Astrocyte (in vitro differentiated cells and primary cell): ENCODE measurements at regions not wholly inside any gene's neighbourhood (a gene's known extent, or its start where the extent isn't known, plus 50 kb on each side); places are given as distances from the start of the nearest gene placed in this dataset.

Experiments used
- DNase-seq: peaks from one replicate; pipeline ENCODE4 v3.0.0-alpha.2; 2010; ENCODE audit warnings: low read depth
- FAIRE-seq: peaks from 2 replicates; lab custom pipeline; 2011; peaks lifted over from hg19 to GRCh38; lab: Jason Lieb, UNC
- H2AFZ ChIP-seq: 2 replicates; pipeline ENCODE4 v1.6.0; 2012; ENCODE audit warnings: low read depth, low read length, inconsistent platforms
- H3K27ac ChIP-seq: 2 replicates; pipeline ENCODE4 v1.5.1; 2011; ENCODE audit warnings: low read depth, low read length, inconsistent platforms
- H3K27me3 ChIP-seq: 2 replicates; pipeline ENCODE4 v1.6.0; 2011; ENCODE audit warnings: low read length, inconsistent platforms; ENCODE audit not compliant: insufficient read depth
- H3K36me3 ChIP-seq: 2 replicates; pipeline ENCODE4 v1.5.1; 2011; ENCODE audit warnings: low read length, inconsistent platforms; ENCODE audit not compliant: insufficient read depth
- H3K4me1 ChIP-seq: 2 replicates; pipeline ENCODE4 v1.5.1; 2011; ENCODE audit warnings: low read length, inconsistent platforms; ENCODE audit not compliant: insufficient read depth
- H3K4me2 ChIP-seq: 2 replicates; pipeline ENCODE4 v1.6.0; 2012; ENCODE audit warnings: low read length, inconsistent platforms
- H3K4me3 ChIP-seq: 2 replicates; pipeline ENCODE4 v1.5.1; 2011; ENCODE audit warnings: low read depth, mild to moderate bottlenecking, low read length, inconsistent platforms; ENCODE audit not compliant: insufficient read depth
- H3K79me2 ChIP-seq: 2 replicates; pipeline ENCODE4 v1.6.0; 2012; ENCODE audit warnings: mild to moderate bottlenecking, low read length, inconsistent platforms; ENCODE audit not compliant: insufficient read depth
- H3K9ac ChIP-seq: 2 replicates; pipeline ENCODE4 v1.6.0; 2012; ENCODE audit warnings: mild to moderate bottlenecking, low read length, inconsistent platforms
- H3K9me3 ChIP-seq: 2 replicates; pipeline ENCODE4 v1.5.1; 2012; ENCODE audit warnings: low read depth, mild to moderate bottlenecking, low read length, inconsistent platforms; ENCODE audit not compliant: insufficient read depth
- H4K20me1 ChIP-seq: 2 replicates; pipeline ENCODE4 v1.6.0; 2012; ENCODE audit warnings: low read length, inconsistent platforms; ENCODE audit not compliant: insufficient read depth
- H3K27ac Mint-ChIP-seq: one replicate; pipeline ENCODE4 v1.8.0; 2021; ENCODE audit warnings: mild to moderate bottlenecking, mixed read lengths; ENCODE audit not compliant: unreplicated experiment
- H3K27me3 Mint-ChIP-seq: one replicate; pipeline ENCODE4 v1.8.0; 2021; ENCODE audit warnings: low read depth, mixed read lengths; ENCODE audit not compliant: unreplicated experiment
- H3K36me3 Mint-ChIP-seq: one replicate; pipeline ENCODE4 v1.8.0; 2021; ENCODE audit warnings: low read depth, mixed read lengths; ENCODE audit not compliant: unreplicated experiment
- H3K4me1 Mint-ChIP-seq: one replicate; pipeline ENCODE4 v1.8.0; 2021; ENCODE audit warnings: low read depth, mixed read lengths; ENCODE audit not compliant: unreplicated experiment
- H3K4me3 Mint-ChIP-seq: one replicate; pipeline ENCODE4 v1.8.0; 2021; ENCODE audit warnings: mild to moderate bottlenecking, moderate library complexity, mixed read lengths; ENCODE audit not compliant: unreplicated experiment
- H3K9me3 Mint-ChIP-seq: one replicate; pipeline ENCODE4 v1.8.0; 2021; ENCODE audit warnings: mild to moderate bottlenecking, mixed read lengths; ENCODE audit not compliant: unreplicated experiment
- CTCF ChIP-seq: IDR thresholded peaks from 2 replicates; pipeline ENCODE4 v1.5.1; 2011; ENCODE audit warnings: low read depth, mild to moderate bottlenecking, inconsistent platforms, low read length, moderate library complexity; ENCODE audit not compliant: insufficient read depth
- EZH2 ChIP-seq: IDR thresholded peaks from 2 replicates; pipeline ENCODE4 v1.6.1; 2012; ENCODE audit warnings: mild to moderate bottlenecking, low read length, inconsistent platforms; ENCODE audit not compliant: insufficient read depth

GRCh38 chr16:18003033-18003432 is 333.5 kb downstream of the NPIPA8 start:
- no peak overlapping the region for H2AFZ ChIP-seq
- DNase-seq (no peak), FAIRE-seq (no peak)
- Mint-ChIP-seq H3K4me1 (no peaks in the 10 kb centered on the region), H3K27ac (no peak overlapping the region), H3K9me3 (no peaks in the 10 kb centered on the region), H3K36me3 (no peaks in the 10 kb centered on the region), H3K27me3 (peaks cover 3% of the 10 kb centered on the region), H3K4me3 (no peak overlapping the region)
- H3K27me3 ChIP-seq, result no peaks in the 10 kb centered on the region
- H3K9me3 ChIP-seq, result no peaks in the 10 kb centered on the region
- H3K79me2 ChIP-seq, result no peaks in the 10 kb centered on the region
- no peak overlapping the region for H3K27ac ChIP-seq
- H3K36me3 ChIP-seq, result no peaks in the 10 kb centered on the region
- TF ChIP-seq CTCF (no peak), EZH2 (no peak)
- H4K20me1 ChIP-seq, result no peaks in the 10 kb centered on the region
- no peaks in the 10 kb centered on the region for H3K4me1 ChIP-seq
- no peak overlapping the region for H3K9ac ChIP-seq
- H3K4me2 ChIP-seq, result no peak overlapping the region
- H3K4me3 ChIP-seq, result no peak overlapping the region

GRCh38 chr16:17998996-17999395 is 337.5 kb downstream of the NPIPA8 start:
- Histone ChIP-seq H3K79me2 (no peaks in the 10 kb centered on the region), H3K36me3 (no peaks in the 10 kb centered on the region), H3K27me3 (no peaks in the 10 kb centered on the region), H4K20me1 (no peaks in the 10 kb centered on the region), H3K4me1 (no peaks in the 10 kb centered on the region), H3K4me2 (no peak overlapping the region), H3K27ac (no peak overlapping the region), H3K9me3 (no peaks in the 10 kb centered on the region), H3K4me3 (no peak overlapping the region), H2AFZ (no peak overlapping the region), H3K9ac (no peak overlapping the region)
- DNase-seq (no peak), FAIRE-seq (no peak)
- peaks cover 10% of the 10 kb centered on the region for H3K27me3 Mint-ChIP-seq
- H3K4me3 Mint-ChIP-seq, result no peak overlapping the region
- no peaks in the 10 kb centered on the region for H3K9me3 Mint-ChIP-seq
- H3K4me1 Mint-ChIP-seq, result no peaks in the 10 kb centered on the region
- no peak for TF ChIP-seq EZH2
- TF ChIP-seq CTCF, result no peak
- no peak overlapping the region for H3K27ac Mint-ChIP-seq
- no peaks in the 10 kb centered on the region for H3K36me3 Mint-ChIP-seq

DNA sequence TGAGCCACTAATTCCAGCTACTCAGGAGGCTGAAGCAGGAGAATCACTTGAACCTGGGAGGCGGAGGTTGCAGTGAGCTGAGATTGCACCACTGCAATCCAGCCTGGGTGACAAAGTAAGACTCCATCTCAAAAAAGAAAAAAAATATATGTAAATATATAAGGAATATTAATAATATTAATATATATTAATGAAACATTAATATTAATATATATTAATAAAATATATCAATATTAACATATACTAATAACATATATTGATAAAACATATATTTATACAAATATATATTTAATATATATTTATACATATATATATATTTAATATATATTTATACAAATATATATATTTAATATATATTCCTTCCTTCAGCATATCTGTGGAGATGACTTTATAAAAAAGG is 338.0 kb downstream of the NPIPA8 start:
- Mint-ChIP-seq H3K36me3 (no peaks in the 10 kb centered on the region), H3K4me3 (no peak overlapping the region), H3K4me1 (no peaks in the 10 kb centered on the region), H3K27me3 (peaks cover 10% of the 10 kb centered on the region), H3K27ac (no peak overlapping the region), H3K9me3 (no peaks in the 10 kb centered on the region)
- H2AFZ ChIP-seq, result no peak overlapping the region
- H3K79me2 ChIP-seq, result no peaks in the 10 kb centered on the region
- H3K9me3 ChIP-seq, result no peaks in the 10 kb centered on the region
- H3K9ac ChIP-seq, result no peak overlapping the region
- TF ChIP-seq CTCF, result no peak
- no peak for TF ChIP-seq EZH2
- no peak for FAIRE-seq
- H4K20me1 ChIP-seq, result no peaks in the 10 kb centered on the region
- H3K27ac ChIP-seq, result no peak overlapping the region
- H3K4me2 ChIP-seq, result no peak overlapping the region
- no peaks in the 10 kb centered on the region for H3K4me1 ChIP-seq
- no peaks in the 10 kb centered on the region for H3K36me3 ChIP-seq
- no peak overlapping the region for H3K4me3 ChIP-seq
- no peak for DNase-seq
- H3K27me3 ChIP-seq, result no peaks in the 10 kb centered on the region
